ENCODE measurements at regions not wholly inside any gene's neighbourhood (a gene's known extent, or its start where the extent isn't known, plus 50 kb on each side); places are given as distances from the start of the nearest gene placed in this dataset.
"Not testable (repeated sequence)": the region's sequence is repeated elsewhere in the genome, so short reads cannot be mapped to it uniquely, and the experiment has no call there.

- H3K27ac ChIP-seq (ENCODE audit: low read depth in 1 of 2, low read length in 1 of 2); H3K4me3 ChIP-seq (ENCODE audit: low read length in 2 of 2); H3K9me3 ChIP-seq (ENCODE audit: control insufficient read depth in 2 of 2, insufficient read depth in 1 of 2, low read length in 1 of 2); DNase-seq (ENCODE audit: low read depth in 6 of 9, low spot score in 9 of 9); H3K27me3 ChIP-seq (ENCODE audit: control insufficient read depth in 2 of 2, insufficient read depth in 1 of 2, low read length in 1 of 2); H3K36me3 ChIP-seq (ENCODE audit: control insufficient read depth in 2 of 2, insufficient read depth in 2 of 2, low read length in 1 of 2): not testable (repeated sequence)
- WGBS, result 95% methylated on average over 3 of the region's 3 CpGs
- peaks cover 3 to 11% of the 10 kb centered on the region in 2 donors for H3K4me1 ChIP-seq (ENCODE audit: control insufficient read depth in 2 of 2, insufficient read depth in 2 of 2, low read length in 2 of 2)
These were observed 151.6 kb downstream of the SKIDA1 start for GRCh38 chr10:21373881-21374280.

- Histone ChIP-seq H3K27me3 (ENCODE audit: control insufficient read depth in 2 of 2, insufficient read depth in 1 of 2, low read length in 1 of 2) (no peaks in the 10 kb centered on the region), H3K36me3 (ENCODE audit: control insufficient read depth in 2 of 2, insufficient read depth in 2 of 2, low read length in 1 of 2) (no peaks in the 10 kb centered on the region), H3K4me3 (ENCODE audit: low read length in 2 of 2) (no peak overlapping the region), H3K9me3 (ENCODE audit: control insufficient read depth in 2 of 2, insufficient read depth in 1 of 2, low read length in 1 of 2) (peaks cover 0 to 5% of the 10 kb centered on the region in 2 donors), H3K27ac (ENCODE audit: low read depth in 1 of 2, low read length in 1 of 2) (peak overlapping the region; percentile 61 to 65), H3K4me1 (ENCODE audit: control insufficient read depth in 2 of 2, insufficient read depth in 2 of 2, low read length in 2 of 2) (peaks cover 3 to 11% of the 10 kb centered on the region in 2 donors)
- WGBS, result 43% methylated on average over 4 of the region's 4 CpGs
- DNase-seq (ENCODE audit: low read depth in 6 of 9, low spot score in 9 of 9), result peak; percentile 26 to 85 (median 52)
These were observed 152.7 kb downstream of the SKIDA1 start for GRCh38 chr10:21372651-21373410.

- Histone ChIP-seq H3K27me3 (ENCODE audit: control insufficient read depth in 2 of 2, insufficient read depth in 1 of 2, low read length in 1 of 2) (no peaks in the 10 kb centered on the region), H3K9me3 (ENCODE audit: control insufficient read depth in 2 of 2, insufficient read depth in 1 of 2, low read length in 1 of 2) (peaks cover 0 to 5% of the 10 kb centered on the region in 2 donors), H3K4me1 (ENCODE audit: control insufficient read depth in 2 of 2, insufficient read depth in 2 of 2, low read length in 2 of 2) (peaks cover 3 to 11% of the 10 kb centered on the region in 2 donors), H3K4me3 (ENCODE audit: low read length in 2 of 2) (no peak overlapping the region), H3K36me3 (ENCODE audit: control insufficient read depth in 2 of 2, insufficient read depth in 2 of 2, low read length in 1 of 2) (no peaks in the 10 kb centered on the region), H3K27ac (ENCODE audit: low read depth in 1 of 2, low read length in 1 of 2) (no peak overlapping the region)
- DNase-seq (ENCODE audit: low read depth in 6 of 9, low spot score in 9 of 9), result no peak
- 89% methylated on average over 2 of the region's 2 CpGs for WGBS
These were observed 155.8 kb downstream of the SKIDA1 start for GRCh38 chr10:21369697-21370096.

GRCh38 chr10:21368728-21369425, 156.6 kb downstream of the SKIDA1 start:
- no peak overlapping the region for H3K4me3 ChIP-seq (ENCODE audit: low read length in 2 of 2)
- H3K27me3 ChIP-seq (ENCODE audit: control insufficient read depth in 2 of 2, insufficient read depth in 1 of 2, low read length in 1 of 2), result no peaks in the 10 kb centered on the region
- no peaks in the 10 kb centered on the region for H3K36me3 ChIP-seq (ENCODE audit: control insufficient read depth in 2 of 2, insufficient read depth in 2 of 2, low read length in 1 of 2)
- peaks cover 0 to 5% of the 10 kb centered on the region in 2 donors for H3K9me3 ChIP-seq (ENCODE audit: control insufficient read depth in 2 of 2, insufficient read depth in 1 of 2, low read length in 1 of 2)
- DNase-seq (ENCODE audit: low read depth in 6 of 9, low spot score in 9 of 9), result no peak
- WGBS, result 97% methylated on average over 9 of the region's 9 CpGs
- no peak overlapping the region for H3K27ac ChIP-seq (ENCODE audit: low read depth in 1 of 2, low read length in 1 of 2)
- H3K4me1 ChIP-seq (ENCODE audit: control insufficient read depth in 2 of 2, insufficient read depth in 2 of 2, low read length in 2 of 2), result peaks cover 3 to 11% of the 10 kb centered on the region in 2 donors

DNA sequence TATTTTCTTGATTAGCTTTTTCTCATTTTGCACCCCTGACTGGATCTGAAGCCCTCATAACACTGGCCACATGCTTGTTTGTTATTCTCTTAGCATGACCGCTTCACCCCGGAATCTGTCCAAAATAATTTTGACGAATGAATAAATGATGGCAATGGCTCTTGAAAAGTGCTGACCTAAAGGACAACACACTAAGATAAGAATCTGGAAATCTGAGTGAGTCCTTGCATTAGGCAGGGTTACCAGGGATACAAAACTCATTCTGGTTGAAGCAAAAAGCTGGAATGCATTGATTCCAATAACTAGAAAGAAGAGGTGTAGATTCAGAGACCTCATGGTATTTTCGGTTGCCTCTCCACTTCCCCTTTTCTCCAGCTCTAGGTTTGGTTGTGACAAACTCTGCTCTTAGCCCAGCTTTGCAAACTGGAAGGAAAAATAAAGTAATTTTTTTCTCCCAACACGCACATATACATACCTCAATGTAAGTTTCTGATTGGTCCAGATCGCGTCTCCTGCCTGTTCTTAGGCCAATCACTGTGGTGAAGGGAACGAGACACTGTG, 157.4 kb downstream of the SKIDA1 start:
- WGBS, result 83% methylated on average over 8 of the region's 8 CpGs
- DNase-seq (ENCODE audit: low read depth in 6 of 9, low spot score in 9 of 9), result no peak
- peaks cover under 1 to 9% of the 10 kb centered on the region in 2 donors for H3K4me1 ChIP-seq (ENCODE audit: control insufficient read depth in 2 of 2, insufficient read depth in 2 of 2, low read length in 2 of 2)
- H3K27ac ChIP-seq (ENCODE audit: low read depth in 1 of 2, low read length in 1 of 2), result no peak overlapping the region
- no peak overlapping the region for H3K4me3 ChIP-seq (ENCODE audit: low read length in 2 of 2)
- no peaks in the 10 kb centered on the region for H3K27me3 ChIP-seq (ENCODE audit: control insufficient read depth in 2 of 2, insufficient read depth in 1 of 2, low read length in 1 of 2)
- H3K9me3 ChIP-seq (ENCODE audit: control insufficient read depth in 2 of 2, insufficient read depth in 1 of 2, low read length in 1 of 2), result peaks cover 0 to 3% of the 10 kb centered on the region in 2 donors
- no peaks in the 10 kb centered on the region for H3K36me3 ChIP-seq (ENCODE audit: control insufficient read depth in 2 of 2, insufficient read depth in 2 of 2, low read length in 1 of 2)

- DNase-seq (ENCODE audit: low read depth in 6 of 9, low spot score in 9 of 9); H3K4me1 ChIP-seq (ENCODE audit: control insufficient read depth in 2 of 2, insufficient read depth in 2 of 2, low read length in 2 of 2): not testable (repeated sequence)
- 82% methylated on average over 6 of the region's 6 CpGs for WGBS
These were observed 159.4 kb downstream of the SKIDA1 start for GRCh38 chr10:21366108-21366507.

DNA sequence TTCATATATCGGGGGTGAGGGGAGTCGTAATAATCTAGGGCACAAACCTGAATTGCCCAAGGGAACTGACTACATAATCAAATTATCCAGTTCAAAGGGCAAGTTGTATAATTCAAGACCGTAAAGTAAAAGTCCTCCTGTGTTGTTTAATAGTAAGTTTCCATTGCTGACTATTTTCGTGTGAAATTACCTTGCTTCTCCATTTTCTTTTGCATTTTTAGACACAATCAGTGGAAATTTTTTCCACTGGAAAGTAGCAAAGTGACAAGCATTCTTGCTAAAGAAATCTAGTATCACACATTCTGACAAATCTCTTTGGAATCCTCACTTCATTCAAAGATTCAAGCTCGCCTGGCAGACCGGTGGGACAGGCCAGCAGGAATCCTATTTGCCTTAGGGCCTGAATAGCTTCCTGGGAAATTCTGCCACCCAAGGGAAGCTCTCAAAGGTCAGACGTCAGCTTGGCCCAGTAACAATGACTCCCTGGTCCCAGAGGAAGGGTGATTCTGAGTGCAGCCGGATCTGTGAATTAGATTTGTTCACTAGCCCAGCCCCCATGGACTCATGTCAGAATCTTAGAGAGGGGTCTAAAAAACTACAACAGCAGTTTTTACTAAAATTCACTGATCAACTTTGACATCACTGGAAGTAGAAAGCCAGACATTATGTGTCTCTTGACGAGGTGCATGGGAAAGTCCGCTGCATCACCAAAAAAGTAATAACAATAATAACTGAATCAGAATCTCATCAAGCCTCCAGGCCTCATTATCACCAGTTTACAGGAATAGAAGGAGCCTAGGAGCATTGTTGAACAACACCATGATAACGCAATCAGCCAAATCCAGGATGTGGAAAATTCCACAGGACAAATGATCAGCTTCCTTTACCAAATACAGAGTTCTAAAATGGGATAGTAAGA, 161.0 kb downstream of the SKIDA1 start:
- Histone ChIP-seq H3K27ac (ENCODE audit: low read depth in 1 of 2, low read length in 1 of 2) (peak overlapping the region in 1 of 2 donors; percentile 37), H3K27me3 (ENCODE audit: control insufficient read depth in 2 of 2, insufficient read depth in 1 of 2, low read length in 1 of 2) (no peaks in the 10 kb centered on the region), H3K4me1 (ENCODE audit: control insufficient read depth in 2 of 2, insufficient read depth in 2 of 2, low read length in 2 of 2) (peaks cover 0 to 3% of the 10 kb centered on the region in 2 donors), H3K4me3 (ENCODE audit: low read length in 2 of 2) (no peak overlapping the region), H3K36me3 (ENCODE audit: control insufficient read depth in 2 of 2, insufficient read depth in 2 of 2, low read length in 1 of 2) (no peaks in the 10 kb centered on the region), H3K9me3 (ENCODE audit: control insufficient read depth in 2 of 2, insufficient read depth in 1 of 2, low read length in 1 of 2) (no peaks in the 10 kb centered on the region)
- 95% methylated on average over 11 of the region's 11 CpGs for WGBS
- no peak for DNase-seq (ENCODE audit: low read depth in 6 of 9, low spot score in 9 of 9)

More at GRCh38 chr10:21366108-21366507, 159.4 kb downstream of the SKIDA1 start:
- H3K27me3 ChIP-seq (ENCODE audit: control insufficient read depth in 2 of 2, insufficient read depth in 1 of 2, low read length in 1 of 2); H3K27ac ChIP-seq (ENCODE audit: low read depth in 1 of 2, low read length in 1 of 2); H3K9me3 ChIP-seq (ENCODE audit: control insufficient read depth in 2 of 2, insufficient read depth in 1 of 2, low read length in 1 of 2); H3K36me3 ChIP-seq (ENCODE audit: control insufficient read depth in 2 of 2, insufficient read depth in 2 of 2, low read length in 1 of 2); H3K4me3 ChIP-seq (ENCODE audit: low read length in 2 of 2): not testable (repeated sequence)

DNA sequence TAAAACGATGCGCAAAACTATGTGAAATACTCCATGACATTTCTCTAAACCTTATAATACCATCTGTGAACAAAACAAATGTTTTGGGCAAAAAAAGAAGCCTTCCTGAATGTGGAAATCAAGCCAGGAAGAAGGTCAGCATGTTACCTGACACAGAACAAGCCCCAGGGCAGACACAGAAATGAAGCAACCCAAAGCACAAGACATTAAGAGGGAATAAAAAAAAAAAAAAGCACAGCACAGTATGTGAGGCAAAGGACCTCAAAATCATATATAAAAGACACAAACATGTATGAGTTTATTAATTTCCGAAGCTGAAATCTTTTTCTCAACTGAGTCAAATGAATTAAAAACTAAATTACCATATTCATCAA, 161.8 kb downstream of the SKIDA1 start:
- peak overlapping the region in 1 of 2 donors; percentile 7 for H3K27ac ChIP-seq (ENCODE audit: low read depth in 1 of 2, low read length in 1 of 2)
- no peak for DNase-seq (ENCODE audit: low read depth in 6 of 9, low spot score in 9 of 9)
- 98% methylated on average over 3 of the region's 3 CpGs for WGBS
- H3K27me3 ChIP-seq (ENCODE audit: control insufficient read depth in 2 of 2, insufficient read depth in 1 of 2, low read length in 1 of 2), result no peaks in the 10 kb centered on the region
- H3K9me3 ChIP-seq (ENCODE audit: control insufficient read depth in 2 of 2, insufficient read depth in 1 of 2, low read length in 1 of 2), result no peaks in the 10 kb centered on the region
- no peaks in the 10 kb centered on the region for H3K4me1 ChIP-seq (ENCODE audit: control insufficient read depth in 2 of 2, insufficient read depth in 2 of 2, low read length in 2 of 2)
- H3K36me3 ChIP-seq (ENCODE audit: control insufficient read depth in 2 of 2, insufficient read depth in 2 of 2, low read length in 1 of 2), result no peaks in the 10 kb centered on the region
- no peak overlapping the region for H3K4me3 ChIP-seq (ENCODE audit: low read length in 2 of 2)

Data from thymus (tissue), 11 donors.